Right lobe of liver (tissue), 4 donors: ENCODE measurements at regions not wholly inside any gene's neighbourhood (a gene's known extent, or its start where the extent isn't known, plus 50 kb on each side); places are given as distances from the start of the nearest gene placed in this dataset.

Experiments
- CTCF ChIP-seq, 4 donors: fragments of 200-600 bp in 3 of 4; fragments of 450-650 bp in 1 of 4; IDR thresholded peaks; one replicate each; pipeline versions ENCODE4 v1.5.1 to v1.8.0; 2016 to 2022; ENCODE audit warnings: antibody characterized with exemption in 4 of 4, mild to moderate bottlenecking in 2 of 4
- POLR2A ChIP-seq: fragments of 450-650 bp; IDR thresholded peaks from one replicate; pipeline ENCODE4 v1.6.1; 2017; ENCODE audit warnings: antibody characterized with exemption, mild to moderate bottlenecking
- donor health status: DM: no; HTN: no; CAD: no.
- donor health status: DM: no; HTN: no; CAD: no.
- donor health status: DM: no; HTN: yes; CAD: no.

DNA sequence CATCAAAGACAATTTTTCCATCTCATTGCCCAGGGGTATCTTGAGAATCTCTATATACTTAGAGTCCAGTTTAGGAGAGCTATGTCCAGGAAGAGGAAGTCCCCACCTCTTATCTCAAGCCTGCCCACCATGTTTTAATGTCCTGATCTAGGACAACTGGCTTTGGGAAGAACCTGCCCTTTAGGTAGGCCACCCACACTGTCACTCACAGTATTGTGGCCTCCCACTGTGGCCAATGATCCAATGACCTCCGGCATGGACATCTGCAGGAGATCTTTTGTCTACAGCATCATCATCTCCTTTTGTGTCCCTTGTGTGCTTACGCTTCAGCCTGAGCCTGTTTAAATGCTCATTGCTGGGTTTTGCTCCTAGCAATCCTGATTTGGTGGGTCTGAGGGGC lies 77.4 kb downstream of the SLC4A3 start:
- no peak for TF ChIP-seq CTCF (IDR thresholded peaks at IDR 0.05)
- TF ChIP-seq POLR2A: no peak
